GM12892 (cell line): ENCODE measurements at regions not wholly inside any gene's neighbourhood (a gene's known extent, or its start where the extent isn't known, plus 50 kb on each side); places are given as distances from the start of the nearest gene placed in this dataset.

ENCODE experiments used
- POLR2A ChIP-seq: IDR thresholded peaks from 2 replicates; pipeline ENCODE4 v1.6.1; 2011; ENCODE audit warnings: low read depth, low read length, control low read depth
- POLR2AphosphoS5 ChIP-seq: IDR thresholded peaks from 2 replicates; pipeline ENCODE4 v1.6.1; 2011; ENCODE audit warnings: low read depth, low read length, control low read depth
- TAF1 ChIP-seq: IDR thresholded peaks from 2 replicates; pipeline ENCODE4 v1.6.1; 2011; ENCODE audit warnings: low read depth, mild to moderate bottlenecking, control low read depth, low read length, borderline replicate concordance

DNA sequence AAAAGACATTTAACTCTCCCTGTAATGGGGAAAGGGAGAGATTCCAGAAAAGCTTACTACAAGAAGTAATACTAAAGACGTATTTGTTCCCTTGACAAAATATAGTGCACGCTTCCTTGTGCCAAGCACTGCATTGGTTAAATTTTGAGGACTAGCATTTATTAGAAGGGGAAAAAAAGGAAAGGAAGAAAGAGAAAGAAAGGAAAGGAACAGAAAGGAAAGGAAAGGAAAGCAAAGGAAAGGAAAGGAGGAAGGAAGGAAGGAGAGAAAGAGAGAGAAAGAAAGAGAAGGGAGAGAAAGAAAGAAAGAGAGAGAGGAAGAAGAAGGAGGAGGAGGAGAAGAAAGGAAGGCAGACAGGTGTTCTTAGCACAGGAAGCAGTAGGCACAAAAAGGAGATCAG, 110.1 kb upstream of the CDH6 start:
- TF ChIP-seq POLR2AphosphoS5 (no peak), POLR2A (no peak), TAF1 (no peak)
